Fibroblast of lung (primary cell): ENCODE measurements at regions not wholly inside any gene's neighbourhood (a gene's known extent, or its start where the extent isn't known, plus 50 kb on each side); places are given as distances from the start of the nearest gene placed in this dataset.

Source experiments
- DNase-seq, 2 donors: peaks; one replicate each; pipeline versions ENCODE4 v3.0.0 to v3.0.0-alpha.2; 2010; ENCODE audit warnings: low read depth in 2 of 2
- H2AFZ ChIP-seq: 2 replicates; pipeline ENCODE4 v1.5.1; 2012; ENCODE audit warnings: low read length, control low read depth, inconsistent platforms
- H3K27ac ChIP-seq: 2 replicates; pipeline ENCODE4 v1.5.1; 2011; ENCODE audit warnings: low read length, control low read depth; ENCODE audit not compliant: insufficient read depth
- H3K27me3 ChIP-seq: 2 replicates; pipeline ENCODE4 v1.5.1; 2011; ENCODE audit warnings: mild to moderate bottlenecking, low read length; ENCODE audit not compliant: control insufficient read depth, insufficient read depth
- H3K36me3 ChIP-seq: 2 replicates; pipeline ENCODE4 v1.5.1; 2011; ENCODE audit warnings: low read length; ENCODE audit not compliant: control insufficient read depth, insufficient read depth
- H3K4me1 ChIP-seq: 2 replicates; pipeline ENCODE4 v1.5.1; 2011; ENCODE audit warnings: low read length; ENCODE audit not compliant: control insufficient read depth, insufficient read depth; ENCODE audit errors: extremely low read depth
- H3K4me2 ChIP-seq: 2 replicates; pipeline ENCODE4 v1.5.1; 2011; ENCODE audit warnings: low read length, control low read depth; ENCODE audit not compliant: insufficient read depth; ENCODE audit errors: extremely low read depth
- H3K4me3 ChIP-seq, 4 experiments: fragments of 200-600 bp in 1 of 4; sonication (generic) in 1 of 4; replicated peaks in 1 of 4; 2 replicates each; pipeline ENCODE4 v1.5.1; 2011 to 2016; ENCODE audit warnings: low read length in 4 of 4, low read depth in 3 of 4, mild to moderate bottlenecking in 3 of 4, control low read depth in 2 of 4, inconsistent platforms in 1 of 4, mixed read lengths in 1 of 4; ENCODE audit not compliant: insufficient read depth in 1 of 4; ENCODE audit errors: control extremely low read depth in 1 of 4
- H3K79me2 ChIP-seq: 2 replicates; pipeline ENCODE4 v1.5.1; 2012; ENCODE audit warnings: mild to moderate bottlenecking, low read length, inconsistent platforms; ENCODE audit not compliant: control insufficient read depth, insufficient read depth
- H3K9ac ChIP-seq: 2 replicates; pipeline ENCODE4 v1.5.1; 2011; ENCODE audit warnings: mild to moderate bottlenecking, low read length, control low read depth; ENCODE audit not compliant: insufficient read depth
- H3K9me3 ChIP-seq: 2 replicates; pipeline ENCODE4 v1.5.1; 2012; ENCODE audit warnings: low read depth, low read length; ENCODE audit not compliant: control insufficient read depth, insufficient read depth
- H4K20me1 ChIP-seq: 2 replicates; pipeline ENCODE4 v1.5.1; 2011; ENCODE audit warnings: low read length; ENCODE audit not compliant: control insufficient read depth, insufficient read depth; ENCODE audit errors: extremely low read depth
- CTCF ChIP-seq, 2 donors: IDR thresholded peaks in 1 of 2; conservative IDR thresholded peaks in 1 of 2; 1 replicate in 1 of 2; 2 replicates in 1 of 2; pipeline ENCODE4 v1.5.1; 2011 to 2012; ENCODE audit warnings: low read length in 2 of 2, control low read depth in 1 of 2, inconsistent platforms in 1 of 2, low read depth in 1 of 2, mild to moderate bottlenecking in 1 of 2
- EZH2 ChIP-seq: IDR thresholded peaks from 2 replicates; pipeline ENCODE4 v1.5.1; 2012; ENCODE audit warnings: low read length, control low read depth, mild to moderate bottlenecking; ENCODE audit errors: missing control alignments

- H2AFZ ChIP-seq, result no peak overlapping the region
- no peak overlapping the region for H3K27ac ChIP-seq
- H3K4me3 ChIP-seq, result no peak overlapping the region
- H3K79me2 ChIP-seq, result no peaks in the 10 kb centered on the region
- H3K4me2 ChIP-seq, result no peak overlapping the region
- H3K9ac ChIP-seq, result no peak overlapping the region
- no peaks in the 10 kb centered on the region for H4K20me1 ChIP-seq
- no peaks in the 10 kb centered on the region for H3K4me1 ChIP-seq
- DNase-seq, result peak in 1 of 2 donors; percentile 24
- TF ChIP-seq EZH2 (no peak), CTCF (conservative IDR thresholded peaks at IDR 0.05 in 1 of 2, IDR thresholded peaks at IDR 0.05 in 1 of 2; ENCODE audit: low read depth in 1 of 2, low read length in 2 of 2) (no peak)
- no peaks in the 10 kb centered on the region for H3K27me3 ChIP-seq
- no peaks in the 10 kb centered on the region for H3K9me3 ChIP-seq
- H3K36me3 ChIP-seq, result no peaks in the 10 kb centered on the region
Measured at GRCh38 chr13:108483981-108484380, 145.4 kb upstream of the MYO16 start.

GRCh38 chr13:108486096-108486495 lies 143.3 kb upstream of the MYO16 start:
- Histone ChIP-seq H3K4me3 (no peak overlapping the region), H3K9me3 (no peaks in the 10 kb centered on the region), H3K9ac (no peak overlapping the region), H4K20me1 (no peaks in the 10 kb centered on the region), H3K27ac (no peak overlapping the region), H3K4me1 (no peaks in the 10 kb centered on the region), H2AFZ (no peak overlapping the region), H3K36me3 (no peaks in the 10 kb centered on the region), H3K79me2 (no peaks in the 10 kb centered on the region), H3K27me3 (no peaks in the 10 kb centered on the region), H3K4me2 (no peak overlapping the region)
- no peak for DNase-seq
- TF ChIP-seq EZH2 (no peak), CTCF (conservative IDR thresholded peaks at IDR 0.05 in 1 of 2, IDR thresholded peaks at IDR 0.05 in 1 of 2; ENCODE audit: low read depth in 1 of 2, low read length in 2 of 2) (no peak)

GRCh38 chr13:108494991-108495645 lies 134.3 kb upstream of the MYO16 start:
- Histone ChIP-seq H4K20me1 (no peaks in the 10 kb centered on the region), H3K4me1 (no peaks in the 10 kb centered on the region), H3K9me3 (no peaks in the 10 kb centered on the region), H2AFZ (no peak overlapping the region), H3K79me2 (no peaks in the 10 kb centered on the region), H3K4me2 (no peak overlapping the region), H3K27me3 (peaks cover 3% of the 10 kb centered on the region), H3K4me3 (peak overlapping the region in 1 of 4 experiments; percentile 37), H3K27ac (no peak overlapping the region), H3K9ac (no peak overlapping the region), H3K36me3 (no peaks in the 10 kb centered on the region)
- DNase-seq, result peak in 1 of 2 donors; percentile 11
- TF ChIP-seq CTCF (conservative IDR thresholded peaks at IDR 0.05 in 1 of 2, IDR thresholded peaks at IDR 0.05 in 1 of 2; ENCODE audit: low read depth in 1 of 2, low read length in 2 of 2) (no peak), EZH2 (no peak)
